Coronary artery (tissue), 2 donors: ENCODE measurements at regions not wholly inside any gene's neighbourhood (a gene's known extent, or its start where the extent isn't known, plus 50 kb on each side); places are given as distances from the start of the nearest gene placed in this dataset.

Experiments
- DNase-seq: peaks from one replicate; pipeline ENCODE4 v3.0.0-alpha.2; 2017; ENCODE audit warnings: low spot score
- H3K27ac ChIP-seq, 2 donors: fragments of 200-600 bp; sonication (generic); one replicate each; pipeline ENCODE4 v1.5.1; 2016 to 2019
- H3K4me3 ChIP-seq: fragments of 200-600 bp; sonication (generic); 2 replicates; pipeline ENCODE4 v1.5.1; 2016; ENCODE audit warnings: mild to moderate bottlenecking, moderate library complexity
- TF ChIP-seq, protein P1 (sequence below): fragments of 200-600 bp; sonication (generic); IDR thresholded peaks from one replicate; pipeline ENCODE4 v1.5.1; 2019; ENCODE audit warnings: antibody characterized with exemption

DNA sequence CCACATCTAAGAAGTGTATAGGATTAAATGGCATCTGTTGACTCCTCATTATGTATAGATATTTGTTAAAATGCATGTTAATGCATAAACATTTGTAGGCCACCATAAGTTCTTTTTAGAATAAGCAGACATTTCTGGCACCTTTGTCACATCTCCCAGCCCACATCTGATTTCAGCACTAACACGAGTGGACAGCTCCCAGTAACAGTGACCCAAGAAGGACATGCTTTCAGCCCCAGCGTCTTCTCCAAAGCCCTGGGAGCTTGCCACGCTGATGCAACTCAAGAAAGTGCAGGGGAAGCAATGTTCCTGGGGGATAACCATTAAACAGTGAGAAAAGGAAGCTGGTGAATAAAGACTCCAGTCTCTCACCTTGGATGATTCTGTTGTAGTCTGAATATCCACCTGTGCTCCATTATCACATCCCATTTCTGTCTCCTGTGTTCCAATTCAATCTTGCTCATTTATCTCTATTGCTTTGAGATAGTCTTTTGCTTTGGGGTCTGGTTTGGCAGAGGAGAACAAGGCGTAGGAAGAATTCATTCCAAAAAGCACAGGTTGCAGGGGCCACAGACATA lies 182.6 kb upstream of the THSD7B start:
- TF ChIP-seq, protein P1, sequence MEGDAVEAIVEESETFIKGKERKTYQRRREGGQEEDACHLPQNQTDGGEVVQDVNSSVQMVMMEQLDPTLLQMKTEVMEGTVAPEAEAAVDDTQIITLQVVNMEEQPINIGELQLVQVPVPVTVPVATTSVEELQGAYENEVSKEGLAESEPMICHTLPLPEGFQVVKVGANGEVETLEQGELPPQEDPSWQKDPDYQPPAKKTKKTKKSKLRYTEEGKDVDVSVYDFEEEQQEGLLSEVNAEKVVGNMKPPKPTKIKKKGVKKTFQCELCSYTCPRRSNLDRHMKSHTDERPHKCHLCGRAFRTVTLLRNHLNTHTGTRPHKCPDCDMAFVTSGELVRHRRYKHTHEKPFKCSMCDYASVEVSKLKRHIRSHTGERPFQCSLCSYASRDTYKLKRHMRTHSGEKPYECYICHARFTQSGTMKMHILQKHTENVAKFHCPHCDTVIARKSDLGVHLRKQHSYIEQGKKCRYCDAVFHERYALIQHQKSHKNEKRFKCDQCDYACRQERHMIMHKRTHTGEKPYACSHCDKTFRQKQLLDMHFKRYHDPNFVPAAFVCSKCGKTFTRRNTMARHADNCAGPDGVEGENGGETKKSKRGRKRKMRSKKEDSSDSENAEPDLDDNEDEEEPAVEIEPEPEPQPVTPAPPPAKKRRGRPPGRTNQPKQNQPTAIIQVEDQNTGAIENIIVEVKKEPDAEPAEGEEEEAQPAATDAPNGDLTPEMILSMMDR, result no peak
- H3K4me3 ChIP-seq, result no peak overlapping the region
- no peak overlapping the region for H3K27ac ChIP-seq
- DNase-seq, result no peak

DNA sequence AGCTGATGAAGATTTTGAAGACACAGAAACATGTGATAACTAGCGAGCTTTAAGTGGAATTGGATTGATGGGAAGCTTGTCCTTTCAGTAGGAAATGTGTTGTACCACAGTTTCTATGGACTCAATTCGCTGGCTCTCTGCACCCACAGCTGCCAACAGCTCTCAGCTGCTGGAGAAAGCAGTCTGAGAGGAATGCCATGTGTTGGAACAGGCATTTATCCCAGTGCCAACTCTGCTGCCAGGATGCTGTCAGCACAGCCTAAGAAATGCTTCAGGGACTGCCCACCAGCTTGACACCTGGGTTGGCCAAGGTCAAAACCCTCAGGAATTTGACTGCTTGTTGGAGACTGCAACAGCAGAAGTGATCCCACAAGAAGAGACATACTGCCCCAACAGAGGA lies 193.0 kb upstream of the THSD7B start:
- TF ChIP-seq, protein P1, result no peak
- no peak for DNase-seq
- Histone ChIP-seq H3K4me3 (no peak overlapping the region), H3K27ac (no peak overlapping the region)

DNA sequence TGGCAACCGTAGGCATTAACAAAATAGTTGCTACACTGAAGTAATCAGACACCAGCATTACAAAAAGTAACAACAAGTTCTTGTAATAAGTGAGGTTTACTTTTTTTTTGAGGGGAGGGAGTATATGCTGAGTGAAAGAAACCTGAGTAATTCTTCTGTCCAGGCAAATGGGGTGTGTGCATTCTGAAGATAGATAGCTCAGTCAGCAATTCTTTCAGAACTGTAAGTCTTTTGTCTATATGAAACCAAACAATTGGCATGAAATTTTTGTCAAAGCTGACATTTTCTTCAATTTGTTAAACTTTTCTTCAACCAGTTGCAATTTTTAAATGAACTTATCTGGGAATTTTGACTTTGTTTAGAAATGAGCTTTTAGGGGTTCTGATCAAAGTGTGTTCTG lies 208.1 kb upstream of the THSD7B start:
- Histone ChIP-seq H3K27ac (no peak overlapping the region), H3K4me3 (no peak overlapping the region)
- no peak for DNase-seq
- TF ChIP-seq, protein P1, result no peak

DNA sequence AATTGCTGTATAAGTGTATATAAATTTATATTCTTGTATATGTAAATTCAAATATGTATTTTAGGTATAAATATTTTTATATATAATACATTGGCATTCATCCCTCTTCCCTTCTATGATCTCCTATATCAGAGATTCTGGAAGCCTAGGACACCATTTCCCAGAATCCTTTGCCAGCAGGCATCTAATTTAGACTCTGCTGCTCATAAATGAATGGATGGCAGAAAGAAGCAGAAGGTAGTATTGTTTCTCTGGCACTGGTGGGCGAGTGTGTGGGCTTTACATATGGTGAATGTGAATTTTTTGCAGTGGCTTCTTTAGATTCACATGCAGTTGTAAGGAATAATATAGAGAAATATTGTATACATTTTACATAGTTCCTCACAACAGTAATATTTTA lies 215.2 kb upstream of the THSD7B start:
- TF ChIP-seq, protein P1, result no peak
- H3K27ac ChIP-seq, result no peak overlapping the region
- no peak overlapping the region for H3K4me3 ChIP-seq
- DNase-seq, result no peak

DNA sequence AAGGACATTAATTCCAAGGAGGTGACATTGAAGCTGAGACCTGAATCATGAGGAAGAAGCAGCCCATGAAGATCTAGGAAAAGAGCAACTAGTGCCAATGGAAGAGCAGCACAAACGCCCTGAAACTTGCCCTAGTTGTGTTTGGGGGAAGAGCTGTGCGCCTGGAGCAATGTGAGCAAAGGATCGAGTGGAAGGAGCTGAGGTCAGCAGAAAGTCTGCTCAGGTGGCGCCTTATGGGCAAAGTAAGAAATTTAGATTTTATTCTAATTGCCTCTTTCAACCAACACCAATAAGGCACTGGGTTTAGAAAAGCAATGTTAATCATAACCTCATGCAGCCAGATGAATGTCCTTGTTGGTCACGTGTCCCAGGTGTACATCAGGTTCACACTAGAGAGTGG lies 226.0 kb upstream of the THSD7B start:
- Histone ChIP-seq H3K4me3 (no peak overlapping the region), H3K27ac (no peak overlapping the region)
- TF ChIP-seq, protein P1, result no peak
- DNase-seq, result no peak

DNA sequence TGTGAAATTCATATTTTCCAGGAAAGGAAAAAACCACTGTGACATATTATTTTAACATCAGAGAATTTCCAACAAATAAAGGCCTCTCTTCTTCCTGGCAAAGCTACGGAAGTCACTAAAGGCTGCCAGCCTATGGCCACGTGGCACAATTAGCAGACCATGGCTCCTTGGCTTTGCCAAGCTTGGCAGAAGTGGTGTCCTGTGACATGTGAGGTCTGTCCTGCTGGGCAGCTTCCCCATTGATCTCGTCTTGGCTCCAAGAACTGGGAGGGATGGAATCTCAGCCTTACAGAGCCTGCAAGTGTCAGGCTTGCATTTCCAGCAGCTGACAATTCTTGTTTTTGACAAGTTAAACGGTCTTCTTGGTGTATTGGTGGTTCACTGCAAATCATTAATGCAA lies 226.9 kb upstream of the THSD7B start:
- DNase-seq, result no peak
- Histone ChIP-seq H3K4me3 (no peak overlapping the region), H3K27ac (no peak overlapping the region)
- TF ChIP-seq, protein P1, result no peak

DNA sequence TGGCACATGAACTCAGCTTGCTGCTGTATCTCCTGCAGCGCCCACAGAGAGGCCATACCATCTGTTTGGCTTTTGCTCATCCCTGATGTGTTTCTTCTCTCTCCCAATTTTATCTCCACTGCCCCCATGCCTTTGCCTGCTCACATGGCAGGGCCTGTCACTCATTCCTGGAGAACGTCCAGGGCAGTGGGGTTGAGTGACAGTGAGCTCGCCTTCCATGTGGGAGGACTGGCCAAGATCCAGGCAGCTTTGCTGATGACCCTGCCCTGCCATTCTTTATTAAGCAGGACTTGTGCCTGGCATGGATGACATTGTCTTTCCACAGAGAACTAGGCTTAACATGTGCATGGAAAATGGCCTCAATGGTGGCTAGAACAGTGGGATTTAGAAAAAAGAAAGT lies 230.5 kb upstream of the THSD7B start:
- H3K4me3 ChIP-seq, result no peak overlapping the region
- TF ChIP-seq, protein P1, result no peak
- DNase-seq, result no peak
- no peak overlapping the region for H3K27ac ChIP-seq
